OCI-LY3 (cell line): ENCODE measurements at regions not wholly inside any gene's neighbourhood (a gene's known extent, or its start where the extent isn't known, plus 50 kb on each side); places are given as distances from the start of the nearest gene placed in this dataset.

Source experiments
- CTCF ChIP-seq: fragments of 200-600, 300-600 bp; sonication (generic); IDR thresholded peaks from 2 replicates; pipeline ENCODE4 v1.5.1; 2014; ENCODE audit warnings: antibody characterized with exemption, low read length, low read depth
- EZH2phosphoT487 ChIP-seq: fragments of 200-600 bp; shearing (Covaris generic); IDR thresholded peaks from 2 replicates; pipeline ENCODE4 v1.6.1; 2018; ENCODE audit warnings: antibody characterized with exemption, mixed run types, low read depth

DNA sequence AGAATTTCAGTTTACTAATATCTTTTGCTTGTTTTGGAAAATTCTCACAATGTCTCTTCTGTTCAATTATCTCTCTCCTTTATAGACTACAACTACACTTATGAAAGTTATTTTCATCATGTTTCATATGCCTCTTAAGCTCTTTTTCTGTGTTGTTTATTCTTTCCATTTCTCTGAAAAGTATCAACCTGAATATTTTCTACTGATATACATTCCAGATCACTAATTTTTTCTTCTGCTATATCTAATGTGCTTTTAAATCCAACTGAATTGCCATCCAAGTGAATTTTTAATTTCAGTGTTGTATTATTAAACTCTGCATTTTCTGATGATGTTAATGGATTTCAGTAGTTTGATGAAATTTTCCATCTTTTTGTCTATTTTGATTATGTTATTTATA is 301.3 kb downstream of the HRH4 start:
- no peak for TF ChIP-seq EZH2phosphoT487
- TF ChIP-seq CTCF, result no peak
